SU-DHL-6 (cell line): ENCODE measurements at regions not wholly inside any gene's neighbourhood (a gene's known extent, or its start where the extent isn't known, plus 50 kb on each side); places are given as distances from the start of the nearest gene placed in this dataset.

ENCODE experiments used
- H2AFZ ChIP-seq: fragments of 200-600 bp; sonication (generic); 2 replicates; pipeline ENCODE4 v1.6.1; 2014; ENCODE audit warnings: low read depth, mild to moderate bottlenecking, moderate library complexity, mixed read lengths, antibody characterized with exemption, low read length; ENCODE audit not compliant: severe bottlenecking
- H3F3A ChIP-seq: fragments of 200-600 bp; shearing (Covaris generic); 2 replicates; pipeline ENCODE4 v1.6.0; 2016; ENCODE audit warnings: antibody characterized with exemption, mild to moderate bottlenecking; ENCODE audit not compliant: insufficient read depth
- H3K27ac ChIP-seq: fragments of 200-600 bp; sonication (generic); 2 replicates; pipeline ENCODE4 v1.5.1; 2016; ENCODE audit warnings: low read depth, mild to moderate bottlenecking, low read length, moderate library complexity, mixed read lengths
- H3K27me3 ChIP-seq: fragments of 200-600 bp; sonication (generic), shearing (Covaris generic); 2 replicates; pipeline ENCODE4 v1.6.0; 2014; ENCODE audit warnings: mild to moderate bottlenecking, low read length
- H3K36me3 ChIP-seq: fragments of 200-600 bp; sonication (generic); 2 replicates; pipeline ENCODE4 v1.6.1; 2014; ENCODE audit warnings: mild to moderate bottlenecking, low read length, mixed read lengths
- H3K4me2 ChIP-seq: fragments of 300-600, 200-600 bp; shearing (Covaris generic), sonication (generic); 2 replicates; pipeline ENCODE4 v1.6.0; 2014; ENCODE audit warnings: low read length, low read depth, mild to moderate bottlenecking; ENCODE audit not compliant: poor library complexity, severe bottlenecking
- H3K4me3 ChIP-seq: fragments of 200-600 bp; sonication (generic); 2 replicates; pipeline ENCODE4 v1.5.1; 2014; ENCODE audit warnings: antibody characterized with exemption, low read length, mild to moderate bottlenecking, mixed read lengths; ENCODE audit not compliant: insufficient read depth, poor library complexity, severe bottlenecking
- H3K79me2 ChIP-seq: fragments of 200-600 bp; sonication (generic); 2 replicates; pipeline ENCODE4 v1.6.1; 2014; ENCODE audit warnings: mild to moderate bottlenecking, low read length, moderate library complexity; ENCODE audit not compliant: insufficient read depth
- H3K9ac ChIP-seq: fragments of 200-600 bp; sonication (generic); 2 replicates; pipeline ENCODE4 v1.7.0; 2014; ENCODE audit warnings: mild to moderate bottlenecking, low read length
- H3K9me2 ChIP-seq: fragments of 200-600 bp; sonication (generic); replicated peaks from 2 replicates; pipeline ENCODE4 v1.6.1; 2014; ENCODE audit warnings: low read length; ENCODE audit not compliant: insufficient read depth
- H3K9me3 ChIP-seq: fragments of 200-600 bp; sonication (generic); 2 replicates; pipeline ENCODE4 v1.6.1; 2014; ENCODE audit warnings: low read length, mixed read lengths; ENCODE audit not compliant: insufficient read depth
- H4K20me1 ChIP-seq: fragments of 200-600 bp; sonication (generic); 2 replicates; pipeline ENCODE4 v1.6.1; 2014; ENCODE audit warnings: low read depth, mild to moderate bottlenecking, antibody characterized with exemption, low read length, moderate library complexity, mixed read lengths
- EZH2phosphoT487 ChIP-seq: fragments of 200-600 bp; sonication (generic), shearing (Covaris generic); conservative IDR thresholded peaks from 2 replicates; pipeline ENCODE4 v1.6.1; 2018; ENCODE audit warnings: mild to moderate bottlenecking, antibody characterized with exemption, low read length, moderate library complexity, mixed read lengths
- TF ChIP-seq, protein P1 (sequence below): fragments of 200-600 bp; sonication (generic); IDR thresholded peaks from one replicate; pipeline ENCODE4 v1.5.1; 2017; ENCODE audit warnings: antibody characterized with exemption, mild to moderate bottlenecking, low read length, moderate library complexity; ENCODE audit not compliant: insufficient read depth, poor library complexity, severe bottlenecking

DNA sequence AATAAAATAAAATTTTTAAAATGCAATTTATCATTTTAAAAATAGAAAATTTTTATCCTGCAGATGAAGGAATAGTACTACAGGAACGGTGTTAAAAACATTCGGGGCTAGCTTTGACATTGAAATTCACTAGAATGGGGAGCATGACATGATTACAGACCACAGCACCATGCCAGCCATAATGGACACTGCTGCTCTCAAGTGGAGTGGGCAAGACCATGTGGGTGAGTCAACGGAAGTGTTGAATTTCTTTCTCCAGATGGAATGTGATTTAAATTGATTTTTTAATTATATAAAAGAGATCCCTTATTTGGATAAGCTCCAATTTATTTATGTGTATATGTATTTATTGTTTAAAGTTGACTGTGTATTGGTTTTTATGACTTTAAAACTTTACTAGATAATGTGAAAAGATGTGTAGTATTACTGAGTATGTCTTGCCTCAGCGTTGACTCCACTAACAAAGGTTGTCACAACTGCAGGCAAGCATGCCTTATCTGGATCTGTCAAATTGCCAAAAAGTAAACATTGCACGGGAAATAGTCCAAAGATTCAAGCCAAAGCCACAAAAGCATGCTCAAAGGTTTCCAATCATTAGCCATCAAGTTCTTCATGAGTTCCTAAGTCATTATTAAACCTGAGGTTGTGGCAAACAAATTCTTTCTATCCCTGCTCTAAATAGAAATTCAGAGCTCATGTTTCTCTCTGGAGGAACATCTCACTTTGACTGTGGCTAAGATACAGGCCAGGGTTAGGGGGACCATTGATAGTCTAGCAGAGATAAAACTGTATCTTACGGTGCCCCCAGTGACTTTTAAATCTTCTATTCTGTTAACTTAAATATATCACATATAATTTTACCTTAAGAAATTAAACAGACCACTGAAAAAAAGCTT lies 536.9 kb downstream of the TMX3 start:
- H3K79me2 ChIP-seq: no peaks in the 10 kb centered on the region
- no peaks in the 10 kb centered on the region for H4K20me1 ChIP-seq
- no peak overlapping the region for H3K27ac ChIP-seq
- H3K4me2 ChIP-seq: no peak overlapping the region
- no peak overlapping the region for H3K4me3 ChIP-seq
- H3K9ac ChIP-seq: no peak overlapping the region
- TF ChIP-seq, protein P1, sequence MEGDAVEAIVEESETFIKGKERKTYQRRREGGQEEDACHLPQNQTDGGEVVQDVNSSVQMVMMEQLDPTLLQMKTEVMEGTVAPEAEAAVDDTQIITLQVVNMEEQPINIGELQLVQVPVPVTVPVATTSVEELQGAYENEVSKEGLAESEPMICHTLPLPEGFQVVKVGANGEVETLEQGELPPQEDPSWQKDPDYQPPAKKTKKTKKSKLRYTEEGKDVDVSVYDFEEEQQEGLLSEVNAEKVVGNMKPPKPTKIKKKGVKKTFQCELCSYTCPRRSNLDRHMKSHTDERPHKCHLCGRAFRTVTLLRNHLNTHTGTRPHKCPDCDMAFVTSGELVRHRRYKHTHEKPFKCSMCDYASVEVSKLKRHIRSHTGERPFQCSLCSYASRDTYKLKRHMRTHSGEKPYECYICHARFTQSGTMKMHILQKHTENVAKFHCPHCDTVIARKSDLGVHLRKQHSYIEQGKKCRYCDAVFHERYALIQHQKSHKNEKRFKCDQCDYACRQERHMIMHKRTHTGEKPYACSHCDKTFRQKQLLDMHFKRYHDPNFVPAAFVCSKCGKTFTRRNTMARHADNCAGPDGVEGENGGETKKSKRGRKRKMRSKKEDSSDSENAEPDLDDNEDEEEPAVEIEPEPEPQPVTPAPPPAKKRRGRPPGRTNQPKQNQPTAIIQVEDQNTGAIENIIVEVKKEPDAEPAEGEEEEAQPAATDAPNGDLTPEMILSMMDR: no peak
- TF ChIP-seq EZH2phosphoT487: no peak
- H3K27me3 ChIP-seq: no peaks in the 10 kb centered on the region
- H3F3A ChIP-seq: no peaks in the 10 kb centered on the region
- H3K9me2 ChIP-seq: no peaks in the 10 kb centered on the region
- H3K36me3 ChIP-seq: no peaks in the 10 kb centered on the region
- no peaks in the 10 kb centered on the region for H3K9me3 ChIP-seq
- no peak overlapping the region for H2AFZ ChIP-seq

DNA sequence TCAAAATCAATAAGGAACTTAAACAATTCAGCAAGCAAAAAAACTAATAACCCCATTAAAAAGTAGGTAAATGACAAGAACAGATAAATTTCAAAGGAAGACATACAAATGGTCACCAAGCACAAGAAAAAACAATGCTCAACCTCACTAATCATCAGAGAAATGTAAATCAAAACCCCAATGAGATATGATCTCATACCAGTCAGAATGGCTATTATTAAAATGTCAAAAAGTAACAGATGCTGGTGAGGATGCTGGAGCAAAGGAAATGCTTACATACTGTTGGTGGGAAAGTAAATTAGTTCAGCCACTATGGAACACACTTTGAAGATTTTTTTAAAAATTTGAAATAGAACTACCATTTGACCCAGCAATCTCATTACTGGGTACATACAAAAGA lies 538.0 kb downstream of the TMX3 start:
- Histone ChIP-seq H3K9me3 (no peaks in the 10 kb centered on the region), H3K27ac (no peak overlapping the region), H3K79me2 (no peaks in the 10 kb centered on the region), H3K9me2 (no peaks in the 10 kb centered on the region), H3K4me3 (no peak overlapping the region), H3K9ac (no peak overlapping the region), H2AFZ (no peak overlapping the region), H3K27me3 (no peaks in the 10 kb centered on the region), H4K20me1 (no peaks in the 10 kb centered on the region), H3K4me2 (no peak overlapping the region), H3K36me3 (no peaks in the 10 kb centered on the region), H3F3A (no peaks in the 10 kb centered on the region)
- TF ChIP-seq EZH2phosphoT487: no peak
- TF ChIP-seq, protein P1: no peak

DNA sequence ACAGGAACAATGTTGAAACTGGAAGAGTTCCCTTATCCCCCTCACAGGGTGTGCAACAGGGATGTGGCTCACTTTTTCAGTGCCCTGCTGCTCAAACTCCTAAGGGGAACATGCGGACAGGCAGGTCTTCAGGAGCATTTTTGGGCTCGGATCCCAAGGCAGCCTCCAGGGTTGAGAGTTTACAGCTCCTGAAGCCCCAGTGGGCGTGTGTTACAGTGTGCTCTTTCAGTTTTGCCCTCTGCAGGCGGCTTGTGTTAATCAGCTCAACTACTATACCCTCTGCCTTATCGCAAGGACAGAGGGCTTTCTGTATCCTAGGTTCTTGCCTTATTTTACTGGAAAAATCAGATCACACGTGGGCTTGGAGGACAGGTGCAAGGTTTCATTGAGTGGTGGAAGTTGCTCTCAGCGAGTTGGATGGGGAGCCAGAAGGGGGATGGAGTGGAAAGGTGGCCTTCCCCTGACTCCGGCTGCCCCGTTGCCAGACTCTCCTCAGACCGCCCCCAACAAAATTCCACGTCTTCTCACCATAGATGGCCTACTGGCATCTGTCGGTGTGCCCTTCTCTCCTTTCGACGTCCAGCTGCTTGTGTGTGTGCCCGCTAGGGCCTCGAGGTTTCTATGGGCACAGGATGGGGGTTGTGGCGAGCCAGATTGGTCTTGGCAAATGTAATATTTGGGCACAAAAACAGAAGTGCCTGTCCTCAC lies 541.9 kb downstream of the TMX3 start:
- Histone ChIP-seq H3K27ac (no peak overlapping the region), H3K4me3 (no peak overlapping the region), H3K36me3 (no peaks in the 10 kb centered on the region), H3K9me3 (no peaks in the 10 kb centered on the region), H3K4me2 (no peak overlapping the region), H3K27me3 (no peaks in the 10 kb centered on the region), H3F3A (no peaks in the 10 kb centered on the region), H4K20me1 (no peaks in the 10 kb centered on the region), H2AFZ (no peak overlapping the region), H3K9me2 (no peaks in the 10 kb centered on the region), H3K9ac (no peak overlapping the region), H3K79me2 (no peaks in the 10 kb centered on the region)
- TF ChIP-seq, protein P1: no peak
- no peak for TF ChIP-seq EZH2phosphoT487
